GM21390 (cell line): ENCODE measurements at regions not wholly inside any gene's neighbourhood (a gene's known extent, or its start where the extent isn't known, plus 50 kb on each side); places are given as distances from the start of the nearest gene placed in this dataset.

ENCODE experiments used
- ATAC-seq: cut with Tn5 transposase; IDR thresholded peaks from one replicate; pipeline ENCODE4 v1.9.1; 2021; ENCODE audit not compliant: unreplicated experiment

DNA sequence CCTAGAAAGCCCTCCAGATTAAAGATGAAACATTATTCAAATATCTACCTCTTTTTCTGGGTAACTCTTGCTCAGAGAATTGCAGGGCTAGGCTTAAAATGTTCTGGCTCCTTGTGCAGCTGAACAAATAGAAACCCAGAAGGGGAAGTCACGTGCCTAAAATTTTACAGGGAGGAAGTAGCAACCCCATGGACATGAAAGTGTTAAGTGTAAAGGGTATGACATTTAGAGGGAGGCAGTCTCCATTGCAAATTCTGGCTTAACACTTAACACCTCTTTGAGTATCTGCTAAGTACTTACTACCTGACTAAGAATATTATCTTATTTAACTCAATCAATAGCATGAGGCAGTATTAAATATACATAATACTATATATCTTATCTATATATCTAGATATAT is 376.1 kb upstream of the ERCC4 start:
- no peak for ATAC-seq

DNA sequence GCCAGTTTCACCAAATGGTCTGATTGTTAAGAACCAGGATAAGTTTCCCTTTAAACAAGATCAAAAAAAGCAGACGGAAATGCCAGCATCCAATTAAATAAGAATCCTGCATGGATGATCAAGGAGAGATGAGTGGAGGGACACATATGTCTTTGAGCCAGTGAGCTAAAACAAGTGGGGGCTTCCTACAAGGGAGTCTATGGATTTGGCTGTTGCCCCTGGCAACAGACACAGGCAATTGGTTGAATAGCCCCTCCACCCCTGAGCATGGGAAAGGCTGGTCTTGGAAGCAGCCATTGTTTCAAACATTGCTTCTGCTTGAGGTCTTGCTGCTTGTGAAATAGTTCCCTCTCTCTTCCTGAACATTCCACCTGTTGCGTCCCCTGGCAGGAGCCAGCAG is 374.7 kb upstream of the ERCC4 start:
- ATAC-seq: no peak

DNA sequence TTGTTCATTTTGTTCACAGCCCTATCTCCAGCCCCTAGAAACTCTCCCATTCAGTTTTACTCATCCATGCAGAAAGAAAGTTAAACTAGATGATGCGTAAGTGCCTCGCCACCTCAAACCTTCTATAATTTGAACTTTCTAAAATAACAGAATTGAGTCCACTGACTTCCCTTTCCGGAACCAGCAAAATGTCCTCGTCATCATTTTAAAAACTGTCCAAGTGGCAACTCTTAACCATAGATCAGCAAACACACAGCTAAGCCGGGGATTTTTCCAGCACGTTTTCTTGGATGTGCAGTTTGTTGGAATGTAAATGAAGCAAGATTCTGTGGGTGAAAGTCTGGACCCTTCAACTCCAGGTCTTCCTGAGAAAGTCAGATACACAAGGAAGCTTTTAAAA is 369.7 kb upstream of the ERCC4 start:
- ATAC-seq: no peak

DNA sequence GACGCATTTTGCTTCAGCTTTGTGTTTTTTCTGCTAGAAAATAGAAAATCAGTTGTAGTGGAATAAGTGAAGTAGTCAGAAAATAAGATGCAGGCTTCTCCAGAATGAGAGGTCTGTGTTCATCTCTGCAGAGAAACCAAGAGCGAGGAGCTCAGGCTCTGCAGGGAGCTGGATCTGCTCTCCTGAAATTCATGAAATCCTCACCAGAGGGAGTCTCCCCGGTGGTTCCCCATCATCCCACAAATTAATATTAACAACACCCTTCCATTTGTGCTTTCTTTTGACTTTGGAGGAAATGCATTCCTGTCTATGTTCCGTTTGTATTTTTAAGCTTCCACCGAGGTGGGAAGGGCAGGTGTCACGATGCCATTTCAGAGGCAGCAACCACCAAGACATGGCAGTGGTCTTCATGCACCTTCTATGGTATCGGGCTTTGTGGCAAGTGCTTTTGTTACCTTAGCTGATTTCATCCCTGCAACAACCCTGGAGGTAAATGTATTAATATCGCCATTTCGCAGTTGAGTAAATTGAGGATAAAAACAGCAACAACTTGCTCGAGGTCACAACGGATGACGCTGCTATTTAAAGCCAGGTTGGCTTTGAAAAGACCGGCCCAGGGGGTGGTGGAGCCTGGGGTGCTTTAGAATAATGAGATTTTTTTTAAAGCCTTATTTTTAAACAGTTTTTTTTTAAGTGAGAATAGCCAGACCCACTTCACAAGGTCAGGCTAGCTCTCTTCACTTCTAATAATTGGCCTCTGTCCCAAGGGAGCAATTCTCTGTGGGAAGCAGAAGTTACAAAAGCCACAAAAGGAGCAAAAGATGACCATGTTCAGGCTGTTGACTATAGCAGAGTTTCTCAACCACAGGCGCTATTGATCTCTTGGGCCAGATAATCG is 367.6 kb upstream of the ERCC4 start:
- ATAC-seq: no peak

DNA sequence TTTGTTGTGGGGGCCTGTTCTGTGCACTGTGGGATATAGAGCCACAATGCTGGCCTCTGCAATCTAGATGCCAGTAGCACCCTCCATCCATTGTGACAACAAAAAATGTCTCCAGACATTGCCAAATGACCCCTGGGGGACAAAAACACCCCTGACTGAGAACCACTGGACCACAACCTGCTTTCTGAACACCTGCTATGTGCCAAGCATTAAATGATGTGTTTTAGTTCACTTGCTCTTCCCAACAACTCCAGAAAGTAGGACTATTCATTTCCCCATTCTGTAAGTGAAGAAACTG is 367.0 kb upstream of the ERCC4 start:
- no peak for ATAC-seq

DNA sequence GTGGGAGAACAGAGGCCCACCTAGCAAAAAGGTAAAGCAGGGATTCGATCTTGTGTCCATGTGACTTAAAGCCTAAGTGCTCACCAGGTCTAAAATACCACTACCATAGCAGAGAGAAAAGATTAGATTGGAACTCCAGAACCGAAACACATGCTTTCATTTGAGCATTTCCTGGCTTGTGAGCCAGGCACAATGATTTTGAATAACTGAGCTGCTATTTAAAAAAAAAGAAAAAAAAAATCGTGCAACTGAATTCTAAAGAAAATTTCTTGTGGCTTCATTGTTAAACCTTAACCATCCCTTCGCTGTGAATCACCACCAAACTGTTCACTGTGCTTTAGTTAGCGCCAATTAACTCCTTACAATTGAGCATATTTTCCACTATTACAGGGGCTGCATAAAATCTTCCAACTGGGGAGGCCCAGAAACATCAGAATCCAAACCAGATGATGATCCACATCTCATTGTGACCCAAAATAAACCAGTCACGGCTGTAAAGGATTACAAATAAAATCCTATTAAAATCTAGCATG is 366.4 kb upstream of the ERCC4 start:
- ATAC-seq: no peak

DNA sequence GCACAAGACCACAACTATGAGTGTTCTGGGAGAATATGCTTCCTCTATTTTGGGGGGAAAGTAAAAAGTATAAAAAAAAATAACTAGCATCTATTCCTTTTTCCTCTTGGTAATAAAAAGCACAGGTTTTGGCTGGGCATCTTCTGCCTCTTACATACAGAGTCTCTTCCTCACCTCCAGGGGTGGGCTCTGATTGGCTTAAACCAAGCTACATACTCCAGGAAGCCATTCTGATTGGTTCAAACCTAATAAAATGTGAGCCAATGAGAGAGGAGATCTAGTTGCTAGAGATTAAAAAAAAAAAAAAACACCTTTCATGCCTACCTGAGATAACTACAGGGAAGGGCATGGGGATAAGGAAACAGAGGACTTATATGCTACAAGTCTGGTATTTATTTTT is 365.9 kb upstream of the ERCC4 start:
- ATAC-seq: no peak

DNA sequence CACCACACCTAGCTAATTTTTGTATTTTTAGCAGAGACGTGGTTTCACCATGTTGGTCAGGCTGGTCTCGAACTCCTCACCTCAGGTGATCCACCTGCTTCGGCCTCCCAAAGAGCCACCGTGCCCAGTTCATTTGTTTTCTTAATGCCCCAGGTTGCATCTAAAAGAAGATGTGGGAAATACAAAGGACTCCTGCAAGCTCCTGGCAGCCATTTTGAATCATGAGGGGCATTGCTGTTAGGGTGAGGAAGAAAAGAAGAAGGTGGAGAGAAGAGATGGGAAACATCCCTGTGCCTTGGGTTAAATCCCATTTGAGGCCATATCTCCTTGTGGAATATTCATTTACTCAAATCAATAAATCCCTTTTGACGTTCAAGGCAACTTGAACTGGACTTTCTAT is 365.3 kb upstream of the ERCC4 start:
- no peak for ATAC-seq

DNA sequence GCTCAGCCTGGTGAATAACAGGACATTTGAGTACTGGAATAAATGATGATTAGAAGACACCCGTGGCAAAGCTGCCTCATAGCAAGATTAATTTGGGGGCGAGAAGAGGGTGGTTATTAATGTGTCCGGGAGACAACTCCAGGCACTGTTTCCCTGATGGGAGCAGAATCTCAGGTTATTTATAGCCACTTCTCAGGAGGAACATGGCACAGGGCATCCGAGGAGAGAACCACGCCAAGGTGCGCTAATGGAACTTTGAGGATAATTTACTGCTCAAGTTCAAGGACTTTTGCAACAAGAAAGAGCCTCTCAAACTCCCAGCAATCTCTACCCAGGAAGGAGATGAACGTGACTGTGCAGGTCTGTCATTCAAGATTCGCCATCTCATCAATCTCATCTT is 362.5 kb upstream of the ERCC4 start:
- no peak for ATAC-seq

DNA sequence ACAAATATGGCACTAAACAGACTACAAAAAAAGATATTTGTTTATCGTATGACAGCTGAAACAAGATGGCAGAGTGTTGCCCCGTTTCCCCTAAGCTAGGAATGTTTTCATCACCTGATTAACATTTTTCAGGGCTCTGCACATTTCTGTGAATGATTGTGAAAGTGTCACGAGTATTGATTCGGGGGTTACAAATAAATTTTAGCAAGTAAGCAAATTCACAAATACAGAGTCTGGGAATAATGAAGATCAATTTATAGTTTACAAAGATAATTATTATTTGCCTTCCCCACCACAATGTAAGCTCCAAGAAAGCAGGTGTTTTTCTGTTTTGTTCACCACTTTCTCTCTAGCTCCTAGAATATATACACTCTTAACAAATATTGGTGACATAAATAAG is 361.2 kb upstream of the ERCC4 start:
- no peak for ATAC-seq

DNA sequence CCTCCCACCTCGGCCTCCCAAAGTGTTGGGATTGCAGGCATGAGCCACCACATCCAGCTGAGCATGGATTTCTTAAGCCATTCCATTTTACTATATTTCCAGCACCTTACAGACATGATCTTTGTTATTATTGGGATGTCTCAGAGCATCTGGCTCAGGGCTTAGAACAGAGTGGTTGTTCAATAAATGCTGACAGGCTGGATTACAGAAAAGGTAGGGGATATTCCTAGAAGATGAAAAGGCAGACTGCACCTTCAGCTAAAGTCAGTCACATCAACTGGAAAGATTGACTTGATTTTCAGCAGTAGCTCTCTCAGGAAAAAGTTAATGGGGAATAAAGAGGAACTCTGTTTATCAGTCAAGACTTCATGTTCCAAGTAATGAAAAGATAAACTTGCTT is 360.3 kb upstream of the ERCC4 start:
- ATAC-seq: no peak

DNA sequence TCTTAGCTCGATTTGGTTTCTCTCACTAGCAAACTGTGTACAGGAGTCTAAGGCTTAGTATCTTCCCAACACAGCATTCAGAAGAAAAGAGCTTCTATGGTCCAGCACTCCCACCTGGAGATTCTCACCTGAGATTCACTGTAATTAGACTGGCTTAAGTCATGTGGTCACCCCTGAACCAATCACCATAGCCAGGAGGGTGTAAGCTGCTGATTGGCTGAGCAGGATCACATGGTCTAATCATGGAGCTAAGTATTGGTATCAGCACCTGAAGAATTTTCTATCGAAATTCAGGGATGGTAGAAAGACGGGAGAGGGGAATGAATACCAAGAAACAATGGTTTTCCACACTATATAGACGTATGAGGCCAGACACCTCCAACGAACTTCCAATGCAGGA is 359.8 kb upstream of the ERCC4 start:
- no peak for ATAC-seq

DNA sequence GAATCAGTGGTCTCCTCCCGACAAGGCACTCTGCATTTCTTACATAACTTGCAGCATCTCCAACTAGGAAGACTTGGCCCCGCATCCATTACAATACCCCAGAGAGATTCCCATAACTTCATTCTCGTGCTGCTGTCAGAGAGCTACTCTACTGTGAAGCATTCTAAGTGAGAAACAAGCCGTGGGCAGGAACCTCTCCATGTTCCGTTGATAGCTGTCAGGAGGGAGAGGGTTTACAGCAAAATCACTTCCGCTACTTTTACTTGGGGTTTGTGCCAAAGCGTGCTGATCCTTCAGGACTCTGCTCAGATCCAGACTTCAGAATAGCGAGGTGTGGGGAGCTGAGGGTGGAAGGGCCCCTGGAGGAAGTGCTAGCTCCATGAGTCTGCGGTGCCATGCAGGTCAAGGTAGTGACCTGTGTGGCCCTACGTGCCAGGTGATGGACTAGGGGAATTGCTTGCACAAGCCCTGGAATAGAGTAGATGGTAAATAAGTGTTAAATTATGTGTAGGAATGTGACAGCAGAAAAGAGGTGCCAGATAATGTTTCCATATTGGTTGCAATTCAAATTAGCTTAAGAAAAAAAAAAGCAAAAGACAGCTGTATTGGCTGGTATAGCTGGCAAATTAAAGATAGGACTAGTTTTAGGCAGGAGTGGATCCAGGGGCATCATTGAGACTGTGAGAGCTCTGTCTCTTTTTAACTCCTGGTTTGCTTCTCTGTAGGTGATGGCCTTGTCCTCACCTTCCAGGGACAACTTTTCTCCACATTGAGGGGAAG is 358.5 kb upstream of the ERCC4 start:
- no peak for ATAC-seq

DNA sequence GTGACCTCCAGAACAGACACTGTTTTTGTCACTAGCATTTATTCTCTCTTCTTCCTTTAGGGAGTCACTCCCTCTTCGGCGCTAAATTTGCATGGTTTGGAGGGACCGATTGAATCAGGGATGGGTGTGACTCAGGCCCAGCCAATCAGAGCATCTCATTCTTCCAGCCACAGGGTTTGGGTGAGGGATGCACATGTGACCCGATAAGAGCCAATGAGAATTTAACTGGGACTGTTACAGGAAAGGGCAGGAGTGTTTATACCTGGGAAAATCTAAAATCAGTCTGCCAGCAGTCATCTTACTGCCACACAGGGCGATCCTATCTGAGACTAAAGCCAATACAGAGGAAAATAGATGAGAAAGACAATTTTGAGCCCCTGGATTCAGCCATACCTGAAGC is 351.2 kb upstream of the ERCC4 start:
- ATAC-seq: no peak

DNA sequence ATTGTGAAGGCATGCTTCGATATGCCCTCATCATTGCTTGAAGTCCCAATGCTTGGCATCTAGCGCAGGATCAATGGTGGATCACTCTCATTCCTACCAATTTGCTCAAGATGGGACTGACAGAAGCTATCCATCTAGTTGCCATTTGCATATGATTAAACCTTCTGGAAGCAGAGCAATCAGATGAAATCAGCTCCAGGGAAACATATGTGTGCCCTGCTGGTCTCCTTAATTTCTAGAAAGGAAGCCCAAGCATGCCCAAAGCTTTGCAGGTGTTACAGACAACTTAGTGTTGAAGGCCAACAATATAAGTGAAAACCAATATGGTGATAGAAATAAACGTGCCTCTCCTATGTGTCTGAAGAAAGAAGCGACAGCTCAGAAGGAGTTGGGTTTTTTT is 350.0 kb upstream of the ERCC4 start:
- no peak for ATAC-seq

DNA sequence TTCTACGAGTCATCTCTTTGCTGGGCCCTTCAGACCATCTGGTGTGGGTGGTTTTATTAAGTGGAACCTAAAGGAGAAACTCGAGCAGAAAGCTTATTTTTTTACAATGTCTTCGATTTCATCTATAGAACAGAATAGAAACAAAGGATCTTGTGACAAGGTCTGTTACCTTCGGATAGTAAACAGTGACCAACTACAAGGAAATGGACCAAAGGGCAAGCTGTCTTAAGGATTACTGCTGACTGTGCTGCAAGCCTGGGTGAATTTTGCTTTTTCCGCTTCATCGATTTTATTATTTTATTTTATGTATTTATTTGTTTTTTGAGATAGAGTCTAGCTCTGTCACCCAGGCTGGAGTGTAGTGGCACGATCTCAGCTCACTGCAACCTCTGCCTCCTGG is 348.9 kb upstream of the ERCC4 start:
- no peak for ATAC-seq

DNA sequence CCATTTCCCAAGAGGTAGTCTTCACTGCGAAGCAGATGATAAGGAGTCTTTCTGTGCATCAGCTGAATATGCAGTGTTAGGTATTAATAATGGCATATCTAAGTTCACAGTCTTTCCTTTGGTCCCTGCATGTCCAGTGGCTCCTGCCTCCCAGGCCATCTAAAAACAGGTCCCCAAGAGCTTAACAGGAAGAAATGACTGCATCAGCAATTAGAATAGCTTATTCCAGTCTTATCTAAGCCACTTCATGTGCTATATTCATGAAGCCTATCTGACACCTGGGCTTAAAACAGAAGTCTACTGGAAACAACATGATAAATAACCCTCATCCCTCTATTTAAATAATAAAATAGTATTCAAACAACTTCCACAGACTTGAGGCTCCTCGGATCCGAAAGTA is 346.1 kb upstream of the ERCC4 start:
- no peak for ATAC-seq

DNA sequence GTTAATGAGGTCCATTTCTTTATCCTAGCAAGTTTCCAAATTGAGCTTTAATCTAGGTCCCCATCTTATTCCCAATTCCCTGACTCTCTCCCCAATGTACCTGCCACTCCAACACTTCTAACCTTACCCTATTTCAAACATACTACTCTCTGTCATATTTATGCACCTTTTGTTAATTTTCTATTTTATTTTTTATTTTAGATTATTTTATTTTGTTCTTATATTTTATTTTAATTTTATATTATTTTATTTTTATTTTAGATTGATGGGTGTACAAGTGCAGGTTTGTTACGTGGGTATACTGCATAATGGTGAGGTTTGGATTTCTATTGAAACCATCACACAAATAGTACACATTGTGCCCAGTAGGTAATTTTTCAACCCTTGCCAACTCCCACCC is 333.9 kb upstream of the ERCC4 start:
- ATAC-seq: no peak

DNA sequence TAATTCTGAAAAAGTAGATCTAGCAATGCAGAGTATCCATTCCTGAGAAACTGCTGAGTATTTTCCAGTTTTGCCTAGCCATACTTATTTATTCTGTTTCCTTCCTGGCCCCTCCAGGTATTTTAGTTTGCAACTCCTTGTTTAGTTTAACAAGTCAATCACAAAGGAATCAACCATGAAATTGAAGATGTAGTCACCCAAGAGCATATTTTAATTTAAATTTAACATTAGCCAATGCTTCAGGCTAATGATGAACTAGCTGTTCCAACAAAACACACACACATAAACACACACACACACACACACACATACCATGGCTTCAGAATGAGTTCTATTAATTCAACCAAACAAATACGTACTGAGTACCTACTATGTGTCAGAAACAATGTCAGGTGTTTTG is 332.8 kb upstream of the ERCC4 start:
- no peak for ATAC-seq

DNA sequence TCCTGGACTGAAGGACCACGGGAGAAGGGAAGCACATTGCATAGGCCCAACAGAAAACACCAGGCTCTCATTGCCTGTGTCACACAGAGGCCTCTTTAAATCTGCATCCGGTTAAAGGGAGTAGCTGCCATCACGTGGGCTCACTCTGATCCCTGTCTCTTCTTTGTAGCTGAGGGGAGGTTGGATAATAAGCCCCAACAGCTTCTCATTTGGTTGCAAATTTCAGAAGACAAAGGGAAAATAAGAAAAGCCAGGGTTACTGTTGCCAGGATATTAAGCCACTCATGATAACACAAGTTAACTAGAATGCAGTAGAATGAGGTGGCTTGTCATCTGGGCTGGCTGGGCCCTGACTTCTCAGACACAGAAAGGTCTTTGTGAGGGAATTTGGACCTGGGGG is 325.1 kb upstream of the ERCC4 start:
- ATAC-seq: no peak

DNA sequence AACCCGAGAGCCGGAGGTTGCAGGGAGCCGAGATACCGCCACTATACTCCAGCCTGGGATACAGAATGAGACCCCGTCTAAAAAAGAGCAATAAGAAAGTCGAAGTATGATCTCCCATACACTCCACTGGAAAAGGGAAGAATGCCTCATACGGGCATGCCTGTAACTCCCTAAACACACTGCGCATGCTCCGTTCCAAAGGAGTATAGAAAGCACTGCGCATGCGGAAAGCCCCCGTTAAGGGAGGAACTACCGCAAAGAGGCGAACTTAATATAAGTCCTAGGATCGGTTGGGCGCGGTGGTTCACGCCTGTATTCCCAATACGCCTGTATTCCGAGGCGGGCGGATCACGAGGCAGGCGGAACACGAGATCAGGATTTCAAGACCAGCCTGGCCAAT is 313.1 kb upstream of the ERCC4 start:
- ATAC-seq: no peak

DNA sequence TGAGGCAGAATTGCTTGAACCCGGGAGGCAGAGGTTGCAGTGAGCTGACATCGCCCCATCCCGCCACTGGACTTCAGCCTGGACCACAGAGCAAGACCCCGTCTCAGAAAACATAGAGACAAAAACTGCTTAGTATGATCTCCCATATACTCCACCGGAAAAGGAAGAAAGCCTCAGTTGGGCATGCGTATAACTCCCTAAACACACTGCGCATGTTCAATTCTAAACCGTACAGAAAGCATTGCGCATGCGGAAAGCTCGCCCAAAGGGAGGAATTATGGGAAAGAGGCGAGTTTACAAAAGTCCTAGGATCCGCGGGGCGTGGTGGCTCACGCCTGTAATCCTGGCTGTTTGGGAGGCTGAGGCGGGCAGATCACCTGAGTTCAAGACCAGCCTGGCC is 312.7 kb upstream of the ERCC4 start:
- no peak for ATAC-seq
